GM12892 (cell line): ENCODE measurements at regions not wholly inside any gene's neighbourhood (a gene's known extent, or its start where the extent isn't known, plus 50 kb on each side); places are given as distances from the start of the nearest gene placed in this dataset.

Source experiments
- DNase-seq: peaks from one replicate; pipeline ENCODE4 v3.0.0; 2011; ENCODE audit not compliant: insufficient read length
- FAIRE-seq: peaks from 2 replicates; lab custom pipeline; 2011; peaks lifted over from hg19 to GRCh38; lab: Jason Lieb, UNC
- POLR2A ChIP-seq: IDR thresholded peaks from 2 replicates; pipeline ENCODE4 v1.6.1; 2011; ENCODE audit warnings: low read depth, low read length, control low read depth
- POLR2AphosphoS5 ChIP-seq: IDR thresholded peaks from 2 replicates; pipeline ENCODE4 v1.6.1; 2011; ENCODE audit warnings: low read depth, low read length, control low read depth
- TAF1 ChIP-seq: IDR thresholded peaks from 2 replicates; pipeline ENCODE4 v1.6.1; 2011; ENCODE audit warnings: low read depth, mild to moderate bottlenecking, control low read depth, low read length, borderline replicate concordance

- FAIRE-seq: no peak
Observed at GRCh38 chr11:92141159-92141558, 83.5 kb upstream of the FAT3 start.

DNA sequence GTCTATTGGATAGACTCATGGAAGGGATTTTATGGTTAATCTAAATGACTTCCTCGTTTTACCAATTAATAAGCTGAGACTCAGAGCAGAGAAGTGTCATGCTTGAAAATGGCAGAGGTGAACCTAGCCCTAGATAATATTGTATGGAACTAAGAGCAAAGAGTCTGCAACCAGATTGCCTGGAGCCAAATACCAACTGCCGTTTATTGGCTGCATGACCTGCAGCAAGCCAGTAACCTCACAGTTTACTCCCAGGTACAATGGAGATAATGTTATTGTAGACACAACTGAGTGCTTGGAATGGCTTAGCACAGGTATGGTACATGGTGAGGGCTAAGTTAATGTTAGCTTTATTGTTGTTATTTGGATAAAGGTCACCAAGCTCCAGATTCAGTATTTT is 84.6 kb upstream of the FAT3 start:
- TF ChIP-seq TAF1 (no peak), POLR2A (no peak), POLR2AphosphoS5 (no peak)
- FAIRE-seq (no peak), DNase-seq (no peak)

More at GRCh38 chr11:92141159-92141558, 83.5 kb upstream of the FAT3 start:
- no peak for DNase-seq
- TF ChIP-seq POLR2AphosphoS5 (no peak), TAF1 (no peak), POLR2A (no peak)

- FAIRE-seq (no peak), DNase-seq (no peak)
- TF ChIP-seq POLR2A: no peak
- TF ChIP-seq POLR2AphosphoS5: no peak
- no peak for TF ChIP-seq TAF1
Observed at GRCh38 chr11:92138296-92138695, 86.3 kb upstream of the FAT3 start.

GRCh38 chr11:92137747-92138146 is 86.9 kb upstream of the FAT3 start:
- DNase-seq: no peak
- FAIRE-seq: no peak
- TF ChIP-seq TAF1: no peak

- FAIRE-seq: no peak
- DNase-seq: no peak
- TF ChIP-seq POLR2AphosphoS5 (no peak), TAF1 (no peak), POLR2A (no peak)
Observed at GRCh38 chr11:92136797-92137196, 87.8 kb upstream of the FAT3 start.

- DNase-seq (no peak), FAIRE-seq (no peak)
- TF ChIP-seq POLR2AphosphoS5: no peak
- no peak for TF ChIP-seq TAF1
- no peak for TF ChIP-seq POLR2A
Observed at GRCh38 chr11:92131289-92131865, 93.2 kb upstream of the FAT3 start.

- DNase-seq (no peak), FAIRE-seq (no peak)
- TF ChIP-seq TAF1 (no peak), POLR2AphosphoS5 (no peak), POLR2A (no peak)
Observed at GRCh38 chr11:92130421-92130831, 94.2 kb upstream of the FAT3 start.

DNA sequence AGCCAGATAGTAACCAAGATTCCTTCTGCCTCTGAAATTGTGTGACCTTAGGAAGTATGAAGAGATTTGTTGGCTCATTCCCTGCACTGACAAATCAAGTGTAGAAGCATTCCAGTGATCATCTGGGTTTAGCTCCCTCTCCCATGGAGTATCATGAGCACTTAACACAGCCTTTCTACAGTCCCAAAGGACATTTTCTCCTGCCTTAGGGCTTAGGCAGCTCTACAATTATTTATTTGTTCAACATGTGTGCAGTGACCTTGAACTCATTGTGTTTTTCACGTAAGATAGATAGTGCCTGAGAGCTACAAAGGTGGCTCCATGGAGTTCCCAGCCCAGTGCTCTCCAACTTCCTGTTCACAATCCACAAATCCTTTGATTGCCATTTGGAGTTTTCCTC is 94.8 kb upstream of the FAT3 start:
- DNase-seq: no peak
- no peak for FAIRE-seq

DNA sequence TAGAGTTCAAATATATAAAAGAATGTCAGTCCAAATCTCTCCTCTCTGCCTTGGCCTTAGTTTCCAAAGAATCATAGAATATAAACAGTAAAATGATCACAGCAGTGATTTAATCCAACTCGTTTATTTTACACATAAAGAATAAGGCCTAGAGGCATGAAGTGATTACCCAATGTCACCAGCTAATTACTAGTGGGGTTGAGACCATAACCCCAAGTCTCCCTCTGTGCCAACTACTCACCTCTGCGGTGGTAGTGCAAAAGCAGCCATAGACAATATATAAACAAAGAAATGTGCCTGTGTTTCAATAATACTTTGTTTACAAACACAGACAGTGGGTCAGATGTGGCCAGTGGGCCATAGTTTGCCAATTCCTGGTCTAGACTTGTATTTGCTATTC is 96.6 kb upstream of the FAT3 start:
- no peak for FAIRE-seq
- DNase-seq: no peak
- TF ChIP-seq POLR2A (no peak), TAF1 (no peak), POLR2AphosphoS5 (no peak)

More for the DNA sequence above, 94.8 kb upstream of the FAT3 start:
- no peak for TF ChIP-seq POLR2AphosphoS5
- TF ChIP-seq POLR2A: no peak
- no peak for TF ChIP-seq TAF1

DNA sequence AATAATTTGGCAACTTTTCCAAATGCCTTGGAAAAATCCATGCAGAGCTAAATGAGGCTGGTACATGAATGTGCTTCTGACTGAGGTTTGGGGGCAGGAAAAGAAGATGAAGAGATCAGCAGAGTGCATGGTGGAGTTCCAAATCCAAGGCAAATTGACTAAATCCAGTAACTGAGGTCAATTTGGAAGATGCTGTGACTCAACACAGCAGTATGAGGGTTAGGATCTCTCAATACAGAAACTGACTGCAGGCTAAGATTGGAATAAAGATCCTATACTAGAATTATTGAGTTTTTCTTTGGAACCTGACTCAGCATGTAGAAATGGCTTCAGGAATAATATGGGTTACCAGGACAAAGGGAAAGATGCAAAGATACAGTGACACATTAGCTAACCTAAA is 99.3 kb upstream of the FAT3 start:
- no peak for TF ChIP-seq TAF1
- no peak for TF ChIP-seq POLR2A
- TF ChIP-seq POLR2AphosphoS5: no peak
- no peak for FAIRE-seq
- DNase-seq: no peak

DNA sequence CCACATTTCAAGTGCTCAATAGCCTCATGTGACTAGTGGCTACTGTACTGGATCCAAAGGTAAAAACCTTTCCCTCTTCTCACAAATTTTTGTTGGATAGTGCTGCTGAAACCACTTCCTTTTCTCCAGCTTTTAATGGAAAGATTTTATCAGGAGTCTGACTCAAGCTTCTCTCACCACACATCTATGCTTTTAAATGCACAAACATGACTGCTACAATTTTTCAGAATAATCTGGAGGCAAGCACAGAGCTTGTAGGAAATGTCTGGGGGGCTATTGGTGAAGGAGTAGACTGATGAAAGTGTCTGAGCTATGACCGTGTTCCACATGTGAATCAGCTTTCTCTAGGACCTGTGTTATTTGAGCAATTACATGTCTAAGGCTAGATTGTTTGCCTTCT is 101.1 kb upstream of the FAT3 start:
- FAIRE-seq (no peak), DNase-seq (no peak)
- TF ChIP-seq POLR2A (no peak), POLR2AphosphoS5 (no peak), TAF1 (no peak)

DNA sequence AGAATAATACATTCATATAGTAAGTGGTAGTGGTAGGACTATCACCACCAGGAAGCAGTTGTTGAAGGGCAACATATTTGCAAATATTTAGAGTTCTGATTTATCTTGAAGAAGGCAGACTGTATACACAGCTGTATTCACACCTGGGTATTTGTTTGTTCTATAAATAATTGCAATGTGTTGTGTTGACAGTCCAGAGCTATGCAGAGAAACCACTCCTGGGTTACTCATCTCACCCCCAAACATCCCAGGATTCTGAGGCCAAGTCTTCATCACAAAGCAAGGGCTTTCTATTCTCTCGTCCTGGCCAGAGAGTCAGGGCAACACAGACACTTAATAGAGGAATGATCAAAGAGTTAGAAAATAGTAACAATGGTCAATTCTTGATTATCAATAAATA is 102.1 kb upstream of the FAT3 start:
- no peak for TF ChIP-seq TAF1
- no peak for TF ChIP-seq POLR2AphosphoS5
- TF ChIP-seq POLR2A: no peak
- FAIRE-seq (no peak), DNase-seq (no peak)
